Renal cortical epithelial cell (primary cell): ENCODE measurements at regions not wholly inside any gene's neighbourhood (a gene's known extent, or its start where the extent isn't known, plus 50 kb on each side); places are given as distances from the start of the nearest gene placed in this dataset.
"Not testable (repeated sequence)": the region's sequence is repeated elsewhere in the genome, so short reads cannot be mapped to it uniquely, and the experiment has no call there.

ENCODE experiments used
- DNase-seq: peaks from one replicate; pipeline ENCODE4 v3.0.0-alpha.2; 2011; ENCODE audit warnings: low read depth

DNA sequence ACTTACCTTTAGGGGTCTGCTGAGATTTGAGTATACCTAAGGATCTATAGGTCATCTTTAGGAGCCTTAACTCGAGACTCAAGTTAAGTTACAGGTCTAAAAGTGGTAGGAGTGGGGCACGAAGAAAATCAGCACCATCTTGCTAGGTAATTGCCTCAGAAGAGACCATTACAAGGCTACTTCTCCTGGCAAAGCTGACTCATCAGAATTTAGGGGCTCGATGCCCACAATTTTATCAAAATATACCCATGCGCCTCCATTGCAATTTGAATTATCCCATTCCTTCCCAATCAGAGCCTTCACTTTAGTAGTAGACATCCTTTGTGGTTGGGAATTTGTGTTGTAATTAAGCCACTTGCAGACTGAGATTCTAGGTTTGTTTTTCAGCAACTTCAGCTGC lies 1994.3 kb downstream of the MRPL39 start:
- no peak for DNase-seq

DNA sequence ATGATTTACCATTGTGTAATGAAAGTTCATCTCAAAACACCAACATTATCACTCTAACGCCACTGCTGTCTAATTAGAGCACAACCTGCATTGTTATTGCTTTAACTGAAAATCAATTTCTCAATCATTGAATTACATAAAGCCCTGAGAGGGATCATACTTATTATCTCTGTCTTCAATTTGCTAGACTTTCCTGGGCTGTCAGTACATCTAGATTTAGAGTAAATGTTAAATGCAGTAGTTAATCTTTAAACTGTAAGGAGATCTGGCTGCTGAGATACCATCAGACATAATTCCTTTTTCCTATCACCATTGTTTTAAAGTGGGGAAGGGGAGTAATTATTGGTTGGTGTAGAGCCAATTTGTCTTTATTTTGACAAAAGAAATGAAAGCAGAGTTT lies 1995.1 kb downstream of the MRPL39 start:
- DNase-seq, result no peak

DNA sequence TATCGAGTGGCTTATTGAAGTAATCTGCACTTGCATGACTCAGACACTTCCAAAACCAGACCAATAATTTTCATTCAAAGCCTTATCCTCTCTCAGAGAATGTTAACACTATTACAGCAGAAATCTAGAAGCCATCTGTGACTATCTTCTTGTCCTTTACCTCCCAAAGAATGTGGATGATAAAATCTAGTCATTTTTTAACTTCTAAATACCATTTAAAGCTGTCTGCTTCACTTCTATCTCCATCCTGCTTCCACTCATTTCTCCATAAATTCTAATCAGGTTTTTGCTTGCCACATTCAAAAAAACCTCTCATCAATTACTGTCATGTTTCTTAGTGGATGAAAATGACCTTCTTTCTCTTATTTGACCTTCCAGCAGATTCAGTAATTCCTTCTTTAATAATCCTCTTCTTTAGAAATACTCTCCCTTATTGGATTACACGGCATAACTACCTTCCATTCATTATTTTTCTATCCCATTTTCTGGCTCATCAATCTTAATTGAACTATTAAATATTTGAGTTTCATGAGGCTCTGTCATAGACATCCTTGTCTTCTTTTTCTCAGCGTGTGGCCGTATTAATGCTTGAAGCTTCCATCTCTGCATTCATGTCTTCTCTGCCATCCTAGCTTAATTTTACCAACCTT lies 1999.4 kb downstream of the MRPL39 start:
- no peak for DNase-seq

GRCh38 chr21:23601549-23601948 lies 2005.7 kb downstream of the MRPL39 start:
- DNase-seq, result no peak

GRCh38 chr21:23593582-23593981 lies 2013.7 kb downstream of the MRPL39 start:
- no peak for DNase-seq

- no peak for DNase-seq
Observed at GRCh38 chr21:23585419-23585818, 2021.9 kb downstream of the MRPL39 start.

GRCh38 chr21:23579573-23579972 lies 2027.7 kb downstream of the MRPL39 start:
- no peak for DNase-seq

DNA sequence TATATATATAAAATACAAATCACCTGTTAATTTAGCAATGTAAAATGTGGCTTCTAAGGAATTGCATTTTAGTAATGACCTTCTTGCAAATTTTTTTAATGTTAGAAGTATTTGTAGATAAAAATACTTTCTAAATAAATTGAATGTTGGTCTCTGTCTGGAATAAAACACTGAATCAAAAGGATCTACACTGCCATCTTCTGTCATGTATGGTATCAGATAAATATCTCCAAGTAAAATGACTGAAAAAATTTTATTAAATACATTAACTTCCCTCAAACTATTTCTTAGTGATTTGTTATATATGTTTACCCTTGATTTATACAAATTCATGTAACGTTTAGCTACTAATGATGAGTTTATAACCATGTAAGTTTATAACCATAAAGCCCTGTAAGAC lies 2029.3 kb downstream of the MRPL39 start:
- DNase-seq, result no peak

DNA sequence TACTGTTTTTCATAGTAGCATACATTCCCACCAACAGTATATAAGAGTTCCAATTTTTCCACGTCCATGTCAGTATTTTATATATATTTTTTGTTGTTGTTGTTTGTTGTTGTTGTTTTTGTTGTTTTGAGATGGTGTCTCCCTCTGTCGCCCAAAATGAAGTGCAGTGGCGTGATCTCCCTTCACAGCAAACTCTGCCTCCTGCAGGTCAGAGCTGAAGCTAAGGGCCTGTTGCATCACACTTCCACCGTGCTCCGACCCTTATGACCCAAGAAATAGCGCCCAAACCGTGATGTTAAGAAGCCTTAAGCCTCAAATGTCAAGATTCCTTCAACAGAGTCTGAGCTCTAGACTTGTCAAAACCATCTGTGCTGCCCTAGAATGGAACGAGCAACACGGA lies 2032.3 kb downstream of the MRPL39 start:
- DNase-seq, result no peak

DNA sequence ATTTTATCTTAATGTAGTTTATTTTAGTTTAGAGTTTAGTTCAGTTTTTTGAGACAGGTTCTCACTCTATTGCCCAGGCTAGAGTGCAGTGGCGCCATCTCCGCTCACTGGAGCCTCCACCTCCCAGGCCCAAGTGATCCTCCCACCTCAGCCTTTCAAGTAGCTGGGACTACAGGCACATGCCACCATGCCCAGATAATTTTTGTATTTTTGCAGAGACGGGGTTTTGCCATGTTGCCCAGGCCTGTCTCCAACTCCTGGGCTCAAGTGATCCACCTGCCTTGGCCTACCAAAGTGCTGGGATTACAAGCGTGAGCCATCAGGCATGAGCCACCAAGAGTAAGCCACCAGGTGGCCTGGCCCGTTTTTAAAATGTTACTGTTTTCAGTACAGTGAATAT lies 2058.4 kb downstream of the MRPL39 start:
- DNase-seq, result not testable (repeated sequence)

DNA sequence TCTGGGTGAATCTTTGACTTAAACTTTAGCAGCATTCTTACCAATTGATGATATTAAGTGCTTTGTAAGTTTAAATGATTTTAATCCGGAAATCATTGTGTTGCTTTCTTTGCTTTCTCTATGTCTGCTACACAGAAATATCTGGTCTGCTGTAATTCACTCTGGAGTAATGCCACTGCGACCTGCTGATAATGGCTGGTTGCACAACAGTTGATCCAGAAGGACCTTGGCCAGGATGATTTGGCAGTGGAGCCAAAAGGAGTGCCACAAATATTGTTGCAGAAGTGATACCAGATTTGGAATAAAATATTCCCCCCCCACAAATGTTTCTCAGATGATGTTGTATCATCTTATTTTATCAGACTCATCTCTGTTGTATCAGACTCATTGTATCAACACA lies 2063.9 kb downstream of the MRPL39 start:
- DNase-seq, result no peak

DNA sequence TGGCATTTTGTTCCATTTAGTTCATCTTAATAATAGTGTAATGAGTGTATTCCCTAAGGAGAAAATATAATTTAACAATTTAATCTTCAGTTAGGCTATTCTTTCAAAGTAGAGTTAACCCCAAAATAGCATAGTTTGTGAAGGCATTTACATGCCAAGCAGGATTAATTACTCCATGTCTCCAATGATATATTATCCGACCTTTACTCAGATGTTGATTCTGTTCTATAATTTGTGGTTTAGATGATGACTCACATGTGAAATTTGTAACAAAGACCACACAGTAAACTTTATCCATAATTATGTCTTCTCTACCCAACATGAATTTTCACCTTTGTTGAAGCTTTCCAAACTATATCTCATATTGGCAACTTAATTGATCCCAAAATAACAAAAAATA lies 2065.2 kb downstream of the MRPL39 start:
- no peak for DNase-seq

DNA sequence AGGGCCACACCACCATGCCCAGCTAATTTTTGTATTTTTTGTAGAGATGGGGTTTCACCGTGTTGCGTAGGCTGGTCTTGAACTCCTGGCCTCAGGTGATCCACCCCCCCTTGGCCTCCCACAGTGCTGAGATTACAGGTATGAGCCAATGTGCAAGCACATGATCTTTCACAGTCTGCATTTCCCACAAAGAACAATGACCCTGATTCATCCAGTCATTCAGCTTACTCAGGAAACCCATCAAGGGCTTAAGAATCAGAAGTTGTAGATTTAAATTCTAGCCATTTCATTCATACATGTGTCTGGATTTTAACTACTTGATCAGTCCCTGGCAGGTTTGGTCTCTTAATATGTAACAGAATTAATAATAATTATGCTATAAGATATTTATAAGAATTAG lies 2065.7 kb downstream of the MRPL39 start:
- no peak for DNase-seq

GRCh38 chr21:23534850-23535249 lies 2072.4 kb downstream of the MRPL39 start:
- no peak for DNase-seq

DNA sequence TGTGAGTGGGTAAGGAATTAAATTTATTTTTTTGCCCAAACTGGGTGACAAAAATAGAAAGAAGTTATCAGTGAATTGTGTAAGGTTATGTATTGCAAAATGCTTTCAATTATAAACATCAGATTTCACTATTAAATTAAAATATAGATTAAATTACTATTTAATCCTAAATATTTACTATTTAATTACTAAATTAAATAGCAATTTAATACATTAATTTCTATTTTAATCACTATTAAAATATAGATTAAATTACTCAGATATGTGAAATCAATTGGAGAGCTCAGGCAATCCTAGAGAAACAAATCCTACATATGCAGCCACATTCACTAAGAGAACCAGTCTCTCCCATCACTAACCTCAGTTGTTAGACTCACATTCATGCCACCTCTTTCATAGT lies 2075.8 kb downstream of the MRPL39 start:
- no peak for DNase-seq

GRCh38 chr21:23524685-23525084 lies 2082.6 kb downstream of the MRPL39 start:
- DNase-seq, result no peak

DNA sequence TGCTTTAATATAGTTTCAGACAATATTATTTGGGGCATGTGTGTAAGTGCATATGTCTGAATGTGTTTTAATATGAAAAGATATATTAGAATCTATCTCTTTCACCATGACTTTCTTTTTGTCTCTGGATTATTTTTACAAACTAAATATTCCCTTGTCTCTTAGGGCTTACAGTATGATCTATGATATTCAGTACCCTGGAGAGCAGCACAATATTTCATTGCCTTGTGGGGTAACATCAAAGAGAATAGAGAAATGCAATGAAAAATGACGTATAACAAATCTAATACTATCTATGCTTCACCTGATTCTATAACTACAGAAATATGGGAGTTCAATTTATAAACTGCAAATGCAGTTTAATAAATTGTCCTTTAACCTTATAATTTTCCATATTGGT lies 2084.5 kb downstream of the MRPL39 start:
- no peak for DNase-seq

- DNase-seq, result no peak
Observed at GRCh38 chr21:23507501-23507900, 2099.8 kb downstream of the MRPL39 start.

DNA sequence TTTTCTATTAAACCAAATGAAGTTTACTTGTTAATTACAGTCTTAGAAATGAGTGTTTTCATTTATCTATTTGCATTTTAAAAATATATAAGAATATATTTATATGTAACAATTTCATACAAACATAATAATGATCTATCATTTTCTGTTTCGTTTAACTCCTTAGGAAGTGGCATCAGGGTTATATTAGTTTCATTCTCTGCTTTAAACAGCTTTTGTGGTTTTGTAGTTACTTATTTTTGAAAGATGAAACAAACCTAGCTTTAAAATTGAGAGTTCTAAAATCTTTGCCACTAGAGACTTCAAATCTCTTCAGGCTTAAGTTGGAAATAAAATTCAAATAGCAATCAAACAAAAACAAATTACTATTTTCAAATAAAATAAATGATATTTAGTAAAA lies 2110.6 kb downstream of the MRPL39 start:
- DNase-seq, result no peak

DNA sequence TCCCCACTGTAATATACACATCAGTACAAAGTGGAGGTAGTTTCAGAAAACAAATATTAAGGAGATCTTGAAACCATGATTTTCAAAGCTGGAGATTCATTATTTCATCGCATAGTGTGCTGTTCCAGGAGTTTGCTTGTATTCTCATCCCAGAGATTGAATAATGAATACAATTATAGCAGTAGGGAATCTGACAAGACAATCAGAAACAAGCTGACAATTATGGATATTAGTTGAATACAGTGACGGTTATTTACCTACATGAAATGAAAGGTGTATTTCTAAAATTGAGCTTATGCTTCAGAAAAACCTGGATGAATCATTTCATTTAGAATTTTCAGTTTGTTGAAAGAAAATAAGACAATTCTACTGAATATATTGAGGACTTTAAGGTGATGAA lies 2119.0 kb downstream of the MRPL39 start:
- no peak for DNase-seq

GRCh38 chr21:23480591-23481270 lies 2126.6 kb downstream of the MRPL39 start:
- DNase-seq, result no peak

DNA sequence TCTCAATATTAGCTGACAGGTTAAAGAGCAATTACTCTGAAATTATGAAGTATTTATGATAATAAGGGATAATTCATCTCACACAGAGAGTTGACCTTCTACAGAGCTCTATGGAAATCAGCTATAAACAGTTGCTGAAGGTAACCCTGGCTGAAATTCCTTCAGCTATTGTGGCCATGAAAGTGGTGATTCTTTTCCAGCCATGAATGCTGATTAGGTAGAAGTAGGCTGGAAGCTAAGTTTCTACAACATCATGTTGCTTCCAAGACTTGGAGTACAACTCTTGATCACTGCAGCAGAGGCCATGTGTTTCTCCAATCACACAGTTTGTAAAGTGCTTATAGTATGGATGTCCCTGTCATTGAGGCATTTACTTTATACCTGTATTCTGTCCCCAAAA lies 2128.9 kb downstream of the MRPL39 start:
- no peak for DNase-seq

GRCh38 chr21:23475281-23476219 lies 2131.7 kb downstream of the MRPL39 start:
- DNase-seq, result no peak
